HG03521 (cell line): ENCODE measurements at regions not wholly inside any gene's neighbourhood (a gene's known extent, or its start where the extent isn't known, plus 50 kb on each side); places are given as distances from the start of the nearest gene placed in this dataset.
"Not testable (repeated sequence)": the region's sequence is repeated elsewhere in the genome, so short reads cannot be mapped to it uniquely, and the experiment has no call there.

Experiments
- ATAC-seq: cut with Tn5 transposase; IDR thresholded peaks from one replicate; pipeline ENCODE4 v1.9.1; 2021; ENCODE audit warnings: mild to moderate bottlenecking, moderate library complexity; ENCODE audit not compliant: unreplicated experiment

GRCh38 chr12:69027411-69027881 is 94.5 kb upstream of the CPM start:
- no peak for ATAC-seq

DNA sequence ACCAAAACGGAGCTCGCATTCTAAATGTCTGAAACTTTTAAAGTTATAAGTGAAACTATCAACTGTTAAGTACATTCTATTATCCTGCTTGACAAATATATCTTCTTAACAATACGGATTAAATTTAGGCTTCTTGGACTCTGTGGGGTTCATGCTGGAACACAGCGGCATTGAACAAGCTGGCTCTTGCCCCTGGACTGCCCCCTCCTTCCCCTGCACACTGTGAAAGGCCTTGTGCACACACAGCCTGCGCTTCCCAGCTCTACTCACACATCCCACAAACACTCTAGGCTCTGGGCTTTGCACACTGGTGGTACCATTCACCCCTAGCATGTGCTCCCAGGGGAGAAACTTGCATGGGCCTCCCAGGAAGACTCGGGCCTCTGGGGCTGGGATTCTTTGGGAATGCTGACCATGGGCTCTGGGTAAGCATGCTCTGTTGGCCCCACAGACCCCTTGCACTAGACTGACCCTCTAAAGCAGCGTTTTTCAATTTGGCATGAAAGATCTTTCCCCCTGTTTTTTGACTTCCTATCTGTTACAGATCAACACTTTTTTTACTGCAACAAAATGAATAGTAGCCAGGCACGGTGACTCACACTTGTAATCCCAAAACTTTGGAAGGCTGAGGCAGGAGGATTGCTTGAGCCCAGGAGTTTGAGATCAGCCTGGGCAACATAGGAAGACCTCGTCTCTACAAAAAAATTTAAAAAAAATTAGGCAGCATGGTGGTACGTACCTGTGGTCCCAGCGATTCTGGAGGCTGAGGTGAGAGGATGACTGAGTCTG is 96.2 kb upstream of the CPM start:
- ATAC-seq, result no peak

GRCh38 chr12:69030321-69030720 is 97.3 kb upstream of the CPM start:
- ATAC-seq, result no peak

DNA sequence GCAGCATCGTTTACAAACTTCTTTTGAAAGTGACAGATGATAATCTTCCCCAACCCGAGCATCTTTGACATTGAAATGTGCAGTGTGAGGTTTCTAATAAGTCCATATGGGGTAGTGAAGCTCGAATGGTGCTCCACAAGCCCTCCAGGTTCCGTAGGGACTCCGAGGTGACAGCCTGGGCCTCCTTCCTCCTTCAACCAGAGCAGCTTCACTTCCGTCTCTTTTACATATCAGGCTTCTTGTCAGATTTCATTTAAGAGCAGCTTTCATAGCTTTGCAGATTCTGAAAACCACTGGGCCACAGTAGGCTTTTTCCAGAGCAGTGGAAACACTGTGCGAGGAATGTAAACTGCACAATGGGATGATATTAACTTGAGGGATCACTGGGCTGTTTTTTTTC is 103.6 kb upstream of the CPM start:
- no peak for ATAC-seq

- no peak for ATAC-seq
Measured at GRCh38 chr12:69036999-69037398, 104.0 kb upstream of the CPM start.

DNA sequence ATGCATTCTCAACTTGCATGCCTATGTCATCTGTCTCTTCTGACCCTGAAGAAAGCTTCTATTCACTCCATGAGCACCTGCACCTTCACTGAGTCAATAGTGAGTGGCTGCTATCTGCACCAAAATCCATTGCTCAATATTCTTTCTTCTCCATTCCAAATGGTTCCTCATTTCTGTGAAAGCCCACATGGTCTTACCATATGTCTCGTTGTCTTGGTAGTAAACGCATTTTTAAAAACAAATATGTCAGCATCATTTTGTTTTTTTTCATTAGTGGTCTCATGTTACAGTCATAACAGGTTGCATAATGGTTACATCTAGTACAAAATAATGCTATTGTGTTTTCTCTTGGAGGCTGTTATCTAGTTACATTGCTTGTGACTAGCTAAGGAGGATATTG is 106.9 kb upstream of the CPM start:
- ATAC-seq, result no peak

DNA sequence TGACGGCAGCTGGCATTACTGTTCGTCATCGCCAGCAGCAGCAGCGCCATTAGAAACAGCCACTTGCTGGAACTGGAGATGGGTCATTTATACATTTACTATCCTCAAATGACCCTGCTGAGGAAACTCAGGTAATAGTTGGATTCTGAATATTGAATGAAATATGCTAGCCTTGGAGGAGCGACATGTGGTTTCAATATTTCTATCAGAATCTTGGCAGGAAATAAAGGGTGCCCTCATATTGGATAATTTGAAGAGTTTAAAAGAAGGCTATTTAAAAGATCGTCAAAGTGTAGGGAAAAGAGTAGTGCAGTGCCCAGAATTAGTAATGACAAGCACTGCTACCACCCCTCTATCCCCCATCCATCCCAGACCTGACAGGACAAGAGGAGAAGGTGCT is 109.6 kb upstream of the CPM start:
- ATAC-seq, result no peak

GRCh38 chr12:69042970-69043369 is 110.0 kb upstream of the CPM start:
- ATAC-seq, result no peak

GRCh38 chr12:69044887-69045286 is 111.9 kb upstream of the CPM start:
- no peak for ATAC-seq

- no peak for ATAC-seq
Measured at GRCh38 chr12:69045430-69045829, 112.5 kb upstream of the CPM start.

- ATAC-seq, result no peak
Measured at GRCh38 chr12:69046363-69046762, 113.4 kb upstream of the CPM start.

- no peak for ATAC-seq
Measured at GRCh38 chr12:69046920-69047319, 113.9 kb upstream of the CPM start.

DNA sequence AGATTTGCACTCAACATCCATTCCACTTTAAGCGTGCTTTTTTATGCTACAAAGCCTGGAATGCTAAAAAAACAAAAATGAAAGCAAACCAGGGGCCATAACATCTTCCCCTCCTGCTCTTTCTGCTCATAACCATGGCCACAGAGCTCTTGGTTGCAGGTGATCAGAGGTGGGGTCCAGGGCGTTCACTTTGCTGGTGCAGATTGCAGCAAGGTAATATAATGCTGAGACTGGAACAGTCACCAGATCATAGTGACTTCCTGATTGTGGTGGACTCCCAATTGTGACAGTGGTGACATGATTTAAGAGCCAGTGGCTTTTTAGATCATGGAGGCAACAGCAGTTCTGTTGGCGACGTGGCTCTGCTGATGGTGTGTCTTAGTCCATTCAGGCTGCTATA is 115.0 kb upstream of the CPM start:
- no peak for ATAC-seq

- ATAC-seq, result not testable (repeated sequence)
Measured at GRCh38 chr12:69049855-69050254, 116.9 kb upstream of the CPM start.

- no peak for ATAC-seq
Measured at GRCh38 chr12:69052613-69053408, 119.8 kb upstream of the CPM start.

- ATAC-seq, result no peak
Measured at GRCh38 chr12:69054343-69055056, 121.5 kb upstream of the CPM start.

DNA sequence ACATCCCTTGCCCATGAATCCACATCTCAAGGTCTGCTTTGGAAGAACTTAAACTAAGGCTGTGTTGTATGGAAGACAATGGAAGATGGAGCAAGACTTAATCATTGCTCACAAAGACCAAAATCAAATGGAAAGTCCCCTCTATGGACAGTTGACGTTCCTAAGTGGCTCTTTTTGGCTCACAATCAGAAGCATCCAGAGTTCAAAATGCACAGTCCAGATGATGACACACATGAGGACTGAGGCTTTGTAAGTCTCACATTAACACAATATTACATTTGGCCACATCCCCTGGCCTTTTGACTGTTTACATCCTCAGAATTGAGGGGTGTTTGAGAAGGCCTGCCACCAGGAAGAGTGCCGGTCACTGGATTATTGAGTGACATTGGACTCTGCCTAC is 122.3 kb upstream of the CPM start:
- no peak for ATAC-seq

GRCh38 chr12:69055706-69056105 is 122.7 kb upstream of the CPM start:
- no peak for ATAC-seq

DNA sequence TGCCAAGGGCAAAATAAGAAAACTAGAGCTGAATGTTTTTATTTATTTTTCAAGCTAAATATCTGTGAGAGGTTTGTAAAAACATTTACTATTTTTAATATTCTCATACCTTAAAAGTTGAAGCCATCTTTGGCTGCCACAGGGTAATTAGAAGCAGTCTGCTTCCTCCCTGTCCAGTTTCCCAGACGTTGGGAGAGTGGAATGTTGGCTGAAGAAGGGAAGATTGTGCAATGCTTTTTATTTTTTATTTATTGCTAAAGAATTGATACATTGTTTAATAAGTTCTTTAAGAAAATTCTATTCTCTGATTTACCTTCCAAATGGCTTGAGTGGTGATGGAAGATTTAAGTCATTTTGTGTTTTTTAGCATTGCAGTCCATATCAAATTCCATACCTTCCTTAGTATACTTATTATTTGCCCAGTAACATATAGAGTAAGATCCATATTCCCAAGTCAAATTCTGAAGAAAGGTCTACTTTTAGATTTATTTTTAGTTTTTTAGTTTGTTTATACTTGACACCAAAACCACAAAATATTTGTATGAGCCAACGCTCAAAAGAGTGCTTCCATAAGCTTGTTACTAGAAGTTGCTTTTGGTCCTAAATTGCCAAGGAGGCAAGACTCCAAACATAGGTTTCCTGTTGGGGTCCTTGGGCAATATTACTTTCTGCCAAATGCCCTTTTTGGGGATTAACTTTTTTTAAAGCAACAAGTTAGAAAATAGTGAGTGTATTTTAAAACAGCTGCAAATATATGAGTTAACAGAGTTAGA is 124.0 kb upstream of the CPM start:
- no peak for ATAC-seq

DNA sequence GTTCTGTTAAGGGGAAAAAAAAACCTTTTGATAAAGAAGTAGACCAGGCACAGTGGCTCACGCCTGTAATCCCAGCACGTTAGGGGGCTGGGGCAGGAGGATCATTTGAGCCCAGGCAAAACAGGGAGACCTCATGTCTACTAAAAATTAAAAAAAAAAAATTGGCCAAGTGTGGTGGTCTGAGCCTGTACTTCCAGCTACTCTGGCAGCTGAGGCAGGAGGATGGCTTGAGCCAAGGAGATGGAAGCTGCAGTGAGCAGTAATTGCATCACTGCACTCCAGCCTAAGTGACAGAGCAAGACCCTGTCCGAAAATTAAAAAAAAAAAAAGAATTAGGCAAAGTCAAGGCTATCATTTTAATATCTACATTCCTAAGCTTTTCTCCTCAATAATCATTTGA is 124.8 kb upstream of the CPM start:
- no peak for ATAC-seq
